WI38 (cell line): ENCODE measurements at regions not wholly inside any gene's neighbourhood (a gene's known extent, or its start where the extent isn't known, plus 50 kb on each side); places are given as distances from the start of the nearest gene placed in this dataset.

Experiments used
- H3K4me3 ChIP-seq: 2 replicates; pipeline ENCODE4 v1.5.1; 2011; ENCODE audit warnings: low read depth, mild to moderate bottlenecking, control low read depth, low read length
- TF ChIP-seq, protein P1 (sequence below): IDR thresholded peaks from 2 replicates; pipeline ENCODE4 v1.5.1; 2012; ENCODE audit warnings: low read depth, mild to moderate bottlenecking, control low read depth, low read length

- TF ChIP-seq, protein P1, sequence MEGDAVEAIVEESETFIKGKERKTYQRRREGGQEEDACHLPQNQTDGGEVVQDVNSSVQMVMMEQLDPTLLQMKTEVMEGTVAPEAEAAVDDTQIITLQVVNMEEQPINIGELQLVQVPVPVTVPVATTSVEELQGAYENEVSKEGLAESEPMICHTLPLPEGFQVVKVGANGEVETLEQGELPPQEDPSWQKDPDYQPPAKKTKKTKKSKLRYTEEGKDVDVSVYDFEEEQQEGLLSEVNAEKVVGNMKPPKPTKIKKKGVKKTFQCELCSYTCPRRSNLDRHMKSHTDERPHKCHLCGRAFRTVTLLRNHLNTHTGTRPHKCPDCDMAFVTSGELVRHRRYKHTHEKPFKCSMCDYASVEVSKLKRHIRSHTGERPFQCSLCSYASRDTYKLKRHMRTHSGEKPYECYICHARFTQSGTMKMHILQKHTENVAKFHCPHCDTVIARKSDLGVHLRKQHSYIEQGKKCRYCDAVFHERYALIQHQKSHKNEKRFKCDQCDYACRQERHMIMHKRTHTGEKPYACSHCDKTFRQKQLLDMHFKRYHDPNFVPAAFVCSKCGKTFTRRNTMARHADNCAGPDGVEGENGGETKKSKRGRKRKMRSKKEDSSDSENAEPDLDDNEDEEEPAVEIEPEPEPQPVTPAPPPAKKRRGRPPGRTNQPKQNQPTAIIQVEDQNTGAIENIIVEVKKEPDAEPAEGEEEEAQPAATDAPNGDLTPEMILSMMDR, result no peak
- H3K4me3 ChIP-seq, result no peak overlapping the region
Measured at GRCh38 chr16:48885471-48885870, 275.5 kb upstream of the N4BP1 start.

- no peak overlapping the region for H3K4me3 ChIP-seq
- TF ChIP-seq, protein P1, result no peak
Measured at GRCh38 chr16:48881272-48881671, 271.3 kb upstream of the N4BP1 start.

DNA sequence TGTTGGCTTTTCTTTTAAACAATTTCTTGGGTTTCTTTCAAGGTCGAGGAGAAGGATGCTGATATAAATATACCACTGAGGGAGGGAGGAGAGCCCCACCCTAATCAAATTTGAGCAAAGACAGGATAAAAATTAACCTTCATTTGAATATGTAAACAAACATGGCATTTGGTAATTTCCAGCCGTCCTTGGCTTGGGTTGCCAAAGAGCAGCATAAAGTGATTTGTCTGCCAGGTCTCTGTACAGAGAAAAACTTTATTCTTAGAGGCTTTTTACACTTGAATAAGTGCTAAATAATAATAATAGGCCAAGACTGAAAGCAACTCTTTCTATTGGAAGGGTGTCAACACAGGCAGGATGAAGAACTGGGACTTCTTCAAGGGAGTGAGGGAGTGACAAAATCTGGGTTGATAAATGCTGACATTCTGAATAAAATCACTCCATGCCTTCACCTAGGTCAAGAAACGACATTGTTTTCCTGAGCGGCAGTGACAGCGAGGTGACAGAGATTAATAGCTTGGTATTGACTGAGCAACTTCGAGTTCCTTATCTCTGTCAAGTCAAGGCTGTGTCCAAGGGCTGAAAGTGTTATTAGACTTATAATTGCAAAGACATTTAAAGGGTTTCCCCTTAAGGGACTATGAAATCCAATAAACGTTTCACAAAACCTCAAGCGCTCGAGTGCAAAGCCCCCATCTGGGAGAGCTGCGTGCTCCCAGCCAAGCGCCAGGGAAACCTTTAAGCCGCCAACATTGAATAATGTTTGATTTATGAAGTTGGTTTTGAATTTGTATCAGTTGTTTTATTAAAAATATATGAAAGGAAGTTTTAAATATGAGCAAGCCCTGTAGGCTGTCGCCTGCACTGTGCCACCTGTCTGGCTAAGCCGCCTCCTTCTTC, 269.5 kb upstream of the N4BP1 start:
- TF ChIP-seq, protein P1, result no peak
- no peak overlapping the region for H3K4me3 ChIP-seq

DNA sequence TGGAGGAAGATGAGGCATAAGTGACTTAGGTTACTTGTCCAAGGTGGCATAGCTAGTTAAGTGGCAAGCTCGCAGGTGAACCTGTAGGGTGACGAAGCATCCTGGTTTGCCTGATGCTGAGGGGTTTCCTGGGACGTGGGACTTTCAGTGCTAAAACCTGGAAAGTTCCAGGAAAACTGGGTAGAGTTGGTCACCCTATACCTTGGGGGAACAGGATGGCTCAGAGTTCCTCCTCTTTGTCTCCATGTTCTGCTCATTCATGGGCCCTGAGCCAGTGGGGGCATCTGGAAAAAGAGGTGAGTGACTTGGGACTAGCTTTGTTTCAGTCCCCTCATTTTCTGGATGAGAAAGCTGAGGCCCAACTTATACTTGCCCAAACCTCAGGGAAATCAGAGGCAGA, 268.0 kb upstream of the N4BP1 start:
- TF ChIP-seq, protein P1, result no peak
- H3K4me3 ChIP-seq, result no peak overlapping the region

DNA sequence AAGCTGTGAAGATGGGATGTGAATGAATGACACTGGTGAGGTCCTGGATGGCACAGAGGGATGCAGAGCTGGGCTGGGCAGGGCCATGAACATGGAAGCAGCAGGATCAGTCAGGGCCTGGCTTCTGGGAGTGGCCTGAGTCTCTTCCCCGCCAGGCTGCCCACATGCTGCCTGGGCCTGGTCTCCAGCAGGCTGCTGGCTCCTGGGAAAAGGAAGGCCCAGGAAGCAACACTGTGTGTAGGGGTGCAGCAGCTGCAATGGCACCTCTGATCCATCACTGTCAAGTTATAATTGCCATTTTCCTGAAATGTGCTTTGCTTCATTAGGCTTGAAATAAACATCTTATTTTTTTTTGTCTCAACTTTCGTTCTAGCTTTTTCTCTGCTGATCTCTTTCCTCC, 260.2 kb upstream of the N4BP1 start:
- TF ChIP-seq, protein P1, result no peak

GRCh38 chr16:48865520-48865919, 255.5 kb upstream of the N4BP1 start:
- TF ChIP-seq, protein P1, result no peak
- H3K4me3 ChIP-seq, result no peak overlapping the region

More for the DNA sequence above, 260.2 kb upstream of the N4BP1 start:
- H3K4me3 ChIP-seq, result no peak overlapping the region

DNA sequence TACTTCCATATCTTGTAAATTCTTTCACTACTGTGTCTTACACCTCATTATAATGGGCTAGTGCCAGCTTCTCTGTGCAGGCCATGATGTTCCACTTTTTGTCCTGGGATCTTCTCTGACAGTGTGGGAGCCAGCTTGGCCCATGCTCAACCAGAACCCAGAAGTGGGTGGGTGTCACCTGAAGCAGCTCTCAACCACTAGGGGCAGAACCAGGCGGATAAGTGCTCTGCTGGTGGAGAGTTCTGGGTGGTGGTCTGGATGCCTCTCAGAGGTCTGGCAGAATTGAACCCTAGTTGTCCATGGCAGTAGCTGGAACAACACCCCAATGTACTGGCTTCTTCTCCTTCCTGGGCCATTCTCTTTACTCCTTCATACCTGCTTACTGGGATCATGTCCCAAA, 254.1 kb upstream of the N4BP1 start:
- H3K4me3 ChIP-seq, result no peak overlapping the region
- TF ChIP-seq, protein P1, result no peak
